Activated T-helper 1 cell treated with anti-CD3 and anti-CD28 coated beads, Interleukin-12 subunit alpha, Interleukin-12 subunit beta, Interleukin-2, Interleukin-4 antibody, amounts not matched to agents 30 ng/mL and 10 ng/mL and 1 ng/mL, durations not matched to agents 14 hours and 24 hours and 36 hours (primary cell): ENCODE measurements at regions not wholly inside any gene's neighbourhood (a gene's known extent, or its start where the extent isn't known, plus 50 kb on each side); places are given as distances from the start of the nearest gene placed in this dataset.

Experiments used
- DNase-seq: peaks from one replicate; pipeline ENCODE4 v3.0.0; 2021; ENCODE audit warnings: low spot score
- H3K27ac Mint-ChIP-seq: one replicate; pipeline ENCODE4 v1.8.0; 2021; ENCODE audit warnings: mild to moderate bottlenecking, mixed read lengths
- H3K27me3 Mint-ChIP-seq: one replicate; pipeline ENCODE4 v1.8.0; 2022; ENCODE audit warnings: mild to moderate bottlenecking, moderate library complexity, mixed read lengths; ENCODE audit not compliant: insufficient read depth
- H3K36me3 Mint-ChIP-seq: one replicate; pipeline ENCODE4 v1.8.0; 2021; ENCODE audit warnings: low read depth, mixed read lengths
- H3K4me1 Mint-ChIP-seq: one replicate; pipeline ENCODE4 v1.8.0; 2021; ENCODE audit warnings: low read depth, mixed read lengths
- H3K4me3 Mint-ChIP-seq: one replicate; pipeline ENCODE4 v1.8.0; 2021; ENCODE audit warnings: mild to moderate bottlenecking, moderate library complexity, mixed read lengths
- H3K9me3 Mint-ChIP-seq: one replicate; pipeline ENCODE4 v1.8.0; 2021; ENCODE audit warnings: mixed read lengths
- intact Hi-C: fragments of 100-400 bp; cut with micrococcal nuclease; formaldehyde crosslinking; loops from one replicate; pipeline ENCODE4 v1.15.1; 2024

- no peaks in the 10 kb centered on the region for H3K27me3 Mint-ChIP-seq
- no peaks in the 10 kb centered on the region for H3K4me1 Mint-ChIP-seq
- no peaks in the 10 kb centered on the region for H3K9me3 Mint-ChIP-seq
- H3K4me3 Mint-ChIP-seq = no peak overlapping the region
- H3K36me3 Mint-ChIP-seq = no peaks in the 10 kb centered on the region
- no peak for DNase-seq
- H3K27ac Mint-ChIP-seq = no peak overlapping the region
- intact Hi-C loops = no loop called here
Observed at GRCh38 chr18:24831871-24832665, 371.6 kb downstream of the HRH4 start.

GRCh38 chr18:24835751-24836150 is 375.3 kb downstream of the HRH4 start:
- Mint-ChIP-seq H3K4me1 (no peaks in the 10 kb centered on the region), H3K27ac (no peak overlapping the region), H3K9me3 (no peaks in the 10 kb centered on the region), H3K36me3 (no peaks in the 10 kb centered on the region), H3K27me3 (no peaks in the 10 kb centered on the region), H3K4me3 (no peak overlapping the region)
- DNase-seq = no peak
- intact Hi-C loops = no loop called here

- Mint-ChIP-seq H3K27me3 (no peaks in the 10 kb centered on the region), H3K4me1 (no peaks in the 10 kb centered on the region), H3K9me3 (no peaks in the 10 kb centered on the region), H3K36me3 (no peaks in the 10 kb centered on the region), H3K4me3 (no peak overlapping the region), H3K27ac (no peak overlapping the region)
- intact Hi-C loops = no loop called here
- DNase-seq = no peak
Observed at GRCh38 chr18:24837066-24837465, 376.6 kb downstream of the HRH4 start.

- H3K27me3 Mint-ChIP-seq = no peaks in the 10 kb centered on the region
- intact Hi-C loops = no loop called here
- H3K4me3 Mint-ChIP-seq = no peak overlapping the region
- H3K36me3 Mint-ChIP-seq = no peaks in the 10 kb centered on the region
- no peak for DNase-seq
- H3K9me3 Mint-ChIP-seq = no peaks in the 10 kb centered on the region
- H3K4me1 Mint-ChIP-seq = no peaks in the 10 kb centered on the region
- no peak overlapping the region for H3K27ac Mint-ChIP-seq
Observed at GRCh38 chr18:24840051-24840450, 379.6 kb downstream of the HRH4 start.

GRCh38 chr18:24840640-24841039 is 380.2 kb downstream of the HRH4 start:
- no peak overlapping the region for H3K27ac Mint-ChIP-seq
- H3K27me3 Mint-ChIP-seq = no peaks in the 10 kb centered on the region
- intact Hi-C loops = no loop called here
- H3K36me3 Mint-ChIP-seq = no peaks in the 10 kb centered on the region
- DNase-seq = no peak
- no peak overlapping the region for H3K4me3 Mint-ChIP-seq
- no peaks in the 10 kb centered on the region for H3K4me1 Mint-ChIP-seq
- no peaks in the 10 kb centered on the region for H3K9me3 Mint-ChIP-seq

GRCh38 chr18:24841536-24841935 is 381.1 kb downstream of the HRH4 start:
- no peaks in the 10 kb centered on the region for H3K9me3 Mint-ChIP-seq
- no peak overlapping the region for H3K4me3 Mint-ChIP-seq
- no peaks in the 10 kb centered on the region for H3K36me3 Mint-ChIP-seq
- H3K27me3 Mint-ChIP-seq = no peaks in the 10 kb centered on the region
- no peak overlapping the region for H3K27ac Mint-ChIP-seq
- DNase-seq = no peak
- intact Hi-C loops = no loop called here
- no peaks in the 10 kb centered on the region for H3K4me1 Mint-ChIP-seq

GRCh38 chr18:24843123-24843522 is 382.7 kb downstream of the HRH4 start:
- DNase-seq = no peak
- Mint-ChIP-seq H3K27me3 (no peaks in the 10 kb centered on the region), H3K27ac (no peak overlapping the region), H3K4me1 (no peaks in the 10 kb centered on the region), H3K36me3 (no peaks in the 10 kb centered on the region), H3K9me3 (no peaks in the 10 kb centered on the region), H3K4me3 (no peak overlapping the region)
- intact Hi-C loops = no loop called here

- Mint-ChIP-seq H3K9me3 (no peaks in the 10 kb centered on the region), H3K27me3 (no peaks in the 10 kb centered on the region), H3K4me1 (no peaks in the 10 kb centered on the region), H3K27ac (no peak overlapping the region), H3K36me3 (no peaks in the 10 kb centered on the region), H3K4me3 (no peak overlapping the region)
- DNase-seq = no peak
- intact Hi-C loops = no loop called here
Observed at GRCh38 chr18:24846138-24846537, 385.7 kb downstream of the HRH4 start.

- Mint-ChIP-seq H3K4me3 (no peak overlapping the region), H3K4me1 (no peaks in the 10 kb centered on the region), H3K9me3 (no peaks in the 10 kb centered on the region), H3K27me3 (no peaks in the 10 kb centered on the region), H3K27ac (no peak overlapping the region), H3K36me3 (no peaks in the 10 kb centered on the region)
- DNase-seq = no peak
- intact Hi-C loops = no loop called here
Observed at GRCh38 chr18:24850532-24850931, 390.1 kb downstream of the HRH4 start.

- no peaks in the 10 kb centered on the region for H3K27me3 Mint-ChIP-seq
- H3K9me3 Mint-ChIP-seq = no peaks in the 10 kb centered on the region
- no peak for DNase-seq
- H3K4me3 Mint-ChIP-seq = no peak overlapping the region
- H3K4me1 Mint-ChIP-seq = no peaks in the 10 kb centered on the region
- H3K27ac Mint-ChIP-seq = no peak overlapping the region
- no peaks in the 10 kb centered on the region for H3K36me3 Mint-ChIP-seq
- intact Hi-C loops = no loop called here
Observed at GRCh38 chr18:24853076-24853475, 392.6 kb downstream of the HRH4 start.

GRCh38 chr18:24860978-24861680 is 400.7 kb downstream of the HRH4 start:
- Mint-ChIP-seq H3K27me3 (no peaks in the 10 kb centered on the region), H3K4me3 (no peak overlapping the region), H3K36me3 (no peaks in the 10 kb centered on the region), H3K9me3 (no peaks in the 10 kb centered on the region), H3K4me1 (no peaks in the 10 kb centered on the region), H3K27ac (no peak overlapping the region)
- intact Hi-C loops = no loop called here
- no peak for DNase-seq

- no peaks in the 10 kb centered on the region for H3K27me3 Mint-ChIP-seq
- intact Hi-C loops = no loop called here
- no peak for DNase-seq
- no peaks in the 10 kb centered on the region for H3K36me3 Mint-ChIP-seq
- no peak overlapping the region for H3K4me3 Mint-ChIP-seq
- no peaks in the 10 kb centered on the region for H3K4me1 Mint-ChIP-seq
- H3K9me3 Mint-ChIP-seq = no peaks in the 10 kb centered on the region
- no peak overlapping the region for H3K27ac Mint-ChIP-seq
Observed at GRCh38 chr18:24862201-24862816, 401.9 kb downstream of the HRH4 start.

- intact Hi-C loops = no loop called here
- Mint-ChIP-seq H3K4me1 (no peaks in the 10 kb centered on the region), H3K27me3 (no peaks in the 10 kb centered on the region), H3K4me3 (no peak overlapping the region), H3K36me3 (no peaks in the 10 kb centered on the region), H3K27ac (no peak overlapping the region), H3K9me3 (no peaks in the 10 kb centered on the region)
- DNase-seq = no peak
Observed at GRCh38 chr18:24868311-24868710, 407.9 kb downstream of the HRH4 start.
